ENCODE measurements at regions not wholly inside any gene's neighbourhood (a gene's known extent, or its start where the extent isn't known, plus 50 kb on each side); places are given as distances from the start of the nearest gene placed in this dataset.

DNA sequence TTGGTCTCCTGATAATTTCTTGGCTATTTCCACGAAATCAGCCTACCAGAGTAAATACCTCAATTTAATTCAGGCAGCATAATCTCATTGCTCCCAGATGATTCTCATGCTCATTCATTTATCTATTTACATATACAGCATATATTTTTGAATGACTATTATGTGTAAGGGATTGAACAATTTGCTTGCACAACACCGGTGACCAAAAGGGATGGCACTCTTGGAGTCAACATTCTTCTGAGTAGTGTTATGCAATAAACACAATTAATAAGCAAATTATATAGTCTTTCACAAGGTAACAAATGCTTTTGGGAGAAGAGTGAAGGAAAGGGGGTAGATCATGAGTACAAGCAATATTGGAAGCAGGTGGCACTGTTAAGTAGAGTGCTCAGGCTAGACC is 1015.3 kb downstream of the ARAP2 start:
- Histone ChIP-seq H4K20me1 (ENCODE audit: insufficient read depth) (no peaks in the 10 kb centered on the region), H3K4me2 (ENCODE audit: low read length) (no peak overlapping the region), H3K4me1 (ENCODE audit: control insufficient read depth in 1 of 2, insufficient read depth in 2 of 2, low read length in 2 of 2) (no peaks in the 10 kb centered on the region), H3K36me3 (ENCODE audit: control insufficient read depth in 1 of 2, insufficient read depth in 2 of 2, low read length in 2 of 2) (no peaks in the 10 kb centered on the region), H3K9ac (ENCODE audit: low read length) (no peak overlapping the region), H3K9me3 (ENCODE audit: control insufficient read depth in 1 of 2, insufficient read depth in 1 of 2, low read depth in 1 of 2, low read length in 2 of 2) (no peaks in the 10 kb centered on the region), H3K9me2 (ENCODE audit: insufficient read depth) (no peaks in the 10 kb centered on the region), H2AFZ (ENCODE audit: low read depth, low read length, poor library complexity, severe bottlenecking) (no peak overlapping the region), H3K4me3 (replicated peaks in 1 of 2; ENCODE audit: low read depth in 1 of 2, low read length in 2 of 2) (no peak overlapping the region), H3K27ac (ENCODE audit: low read depth, low read length) (no peak overlapping the region), H3K79me2 (ENCODE audit: insufficient read depth, low read length) (no peaks in the 10 kb centered on the region), H3K27me3 (ENCODE audit: insufficient read depth, low read length) (no peaks in the 10 kb centered on the region)
- no peak for ATAC-seq
- ChIA-PET RAD21 (ENCODE audit: low non-redundant PET in 1 of 2, low total read pairs in 2 of 2, uncharacterized antibody in 2 of 2, unreplicated experiment in 2 of 2) (no interaction called here), POLR2A (no interaction called here), CTCF (no interaction called here)
- BruUV-seq (replicated peaks), result no TSS peak
- intact Hi-C loops (cut with micrococcal nuclease), result no loop called here
- no peak for DNase-seq (ENCODE audit: low read depth, low spot score)
- TF ChIP-seq, protein P1, sequence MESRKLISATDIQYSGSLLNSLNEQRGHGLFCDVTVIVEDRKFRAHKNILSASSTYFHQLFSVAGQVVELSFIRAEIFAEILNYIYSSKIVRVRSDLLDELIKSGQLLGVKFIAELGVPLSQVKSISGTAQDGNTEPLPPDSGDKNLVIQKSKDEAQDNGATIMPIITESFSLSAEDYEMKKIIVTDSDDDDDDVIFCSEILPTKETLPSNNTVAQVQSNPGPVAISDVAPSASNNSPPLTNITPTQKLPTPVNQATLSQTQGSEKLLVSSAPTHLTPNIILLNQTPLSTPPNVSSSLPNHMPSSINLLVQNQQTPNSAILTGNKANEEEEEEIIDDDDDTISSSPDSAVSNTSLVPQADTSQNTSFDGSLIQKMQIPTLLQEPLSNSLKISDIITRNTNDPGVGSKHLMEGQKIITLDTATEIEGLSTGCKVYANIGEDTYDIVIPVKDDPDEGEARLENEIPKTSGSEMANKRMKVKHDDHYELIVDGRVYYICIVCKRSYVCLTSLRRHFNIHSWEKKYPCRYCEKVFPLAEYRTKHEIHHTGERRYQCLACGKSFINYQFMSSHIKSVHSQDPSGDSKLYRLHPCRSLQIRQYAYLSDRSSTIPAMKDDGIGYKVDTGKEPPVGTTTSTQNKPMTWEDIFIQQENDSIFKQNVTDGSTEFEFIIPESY (IDR thresholded peaks at IDR 0.05; ENCODE audit: extremely low read depth, insufficient replicate concordance, low read length), result no peak
- TF ChIP-seq EGR1 (IDR thresholded peaks at IDR 0.05; ENCODE audit: low read depth) (no peak), ELF1 (IDR thresholded peaks at IDR 0.05; ENCODE audit: borderline replicate concordance, low read depth) (no peak), SRF (IDR thresholded peaks at IDR 0.05; ENCODE audit: low read depth) (no peak), CBX3 (IDR thresholded peaks at IDR 0.05; ENCODE audit: low read depth) (no peak), TCF7L2 (IDR thresholded peaks at IDR 0.05; ENCODE audit: borderline replicate concordance, extremely low read depth, insufficient read depth, insufficient read length) (no peak), SP1 (IDR thresholded peaks at IDR 0.05; ENCODE audit: low read depth) (no peak), ZNF274 (IDR thresholded peaks at IDR 0.05; ENCODE audit: low read depth, low read length) (no peak), FOSL1 (IDR thresholded peaks at IDR 0.05; ENCODE audit: low read depth) (no peak), JUND (IDR thresholded peaks at IDR 0.05) (no peak), SIN3A (IDR thresholded peaks at IDR 0.05; ENCODE audit: low read depth) (no peak), YY1 (IDR thresholded peaks at IDR 0.05; ENCODE audit: extremely low read depth, insufficient replicate concordance, low read depth, low read length) (no peak), EZH2phosphoT487 (IDR thresholded peaks at IDR 0.05; ENCODE audit: borderline replicate concordance) (no peak), POLR2AphosphoS5 (IDR thresholded peaks at IDR 0.05; ENCODE audit: low read depth, low read length) (no peak), CEBPB (IDR thresholded peaks at IDR 0.05; ENCODE audit: low read depth) (no peak), POLR2A (IDR thresholded peaks at IDR 0.05; ENCODE audit: borderline replicate concordance, extremely low read depth, insufficient read depth, insufficient read length) (no peak), ZFX (IDR thresholded peaks at IDR 0.05) (no peak)
- TF ChIP-seq, protein P2, sequence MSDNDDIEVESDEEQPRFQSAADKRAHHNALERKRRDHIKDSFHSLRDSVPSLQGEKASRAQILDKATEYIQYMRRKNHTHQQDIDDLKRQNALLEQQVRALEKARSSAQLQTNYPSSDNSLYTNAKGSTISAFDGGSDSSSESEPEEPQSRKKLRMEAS (IDR thresholded peaks at IDR 0.05), result no peak
- TF ChIP-seq, protein P3, sequence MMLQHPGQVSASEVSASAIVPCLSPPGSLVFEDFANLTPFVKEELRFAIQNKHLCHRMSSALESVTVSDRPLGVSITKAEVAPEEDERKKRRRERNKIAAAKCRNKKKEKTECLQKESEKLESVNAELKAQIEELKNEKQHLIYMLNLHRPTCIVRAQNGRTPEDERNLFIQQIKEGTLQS (IDR thresholded peaks at IDR 0.05), result no peak

Data from HCT116 (cell line).